ENCODE measurements at regions not wholly inside any gene's neighbourhood (a gene's known extent, or its start where the extent isn't known, plus 50 kb on each side); places are given as distances from the start of the nearest gene placed in this dataset.

- DNase-seq = peak in 1 of 2 donors; percentile 7
Measured at GRCh38 chr5:24272741-24273140, 372.0 kb downstream of the CDH10 start.

GRCh38 chr5:24280215-24280614 lies 364.6 kb downstream of the CDH10 start:
- no peak for DNase-seq

GRCh38 chr5:24281818-24282217 lies 363.0 kb downstream of the CDH10 start:
- DNase-seq = no peak

- DNase-seq = no peak
Measured at GRCh38 chr5:24289582-24290335, 355.0 kb downstream of the CDH10 start.

- DNase-seq = no peak
Measured at GRCh38 chr5:24290536-24290935, 354.2 kb downstream of the CDH10 start.

GRCh38 chr5:24291916-24292315 lies 352.9 kb downstream of the CDH10 start:
- DNase-seq = no peak

- DNase-seq = no peak
Measured at GRCh38 chr5:24294333-24294732, 350.4 kb downstream of the CDH10 start.

GRCh38 chr5:24314106-24314505 lies 330.7 kb downstream of the CDH10 start:
- no peak for DNase-seq

- DNase-seq = no peak
Measured at GRCh38 chr5:24320643-24321042, 324.1 kb downstream of the CDH10 start.

GRCh38 chr5:24325306-24325832 lies 319.4 kb downstream of the CDH10 start:
- DNase-seq = no peak

GRCh38 chr5:24331531-24331930 lies 313.2 kb downstream of the CDH10 start:
- DNase-seq = no peak

GRCh38 chr5:24347158-24347557 lies 297.6 kb downstream of the CDH10 start:
- DNase-seq = no peak

- DNase-seq = no peak
Measured at GRCh38 chr5:24351285-24351684, 293.5 kb downstream of the CDH10 start.

GRCh38 chr5:24353016-24353415 lies 291.8 kb downstream of the CDH10 start:
- DNase-seq = no peak

GRCh38 chr5:24353611-24354010 lies 291.2 kb downstream of the CDH10 start:
- no peak for DNase-seq

GRCh38 chr5:24363789-24364481 lies 280.8 kb downstream of the CDH10 start:
- no peak for DNase-seq

GRCh38 chr5:24364711-24365110 lies 280.1 kb downstream of the CDH10 start:
- no peak for DNase-seq

- no peak for DNase-seq
Measured at GRCh38 chr5:24365406-24365805, 279.4 kb downstream of the CDH10 start.

GRCh38 chr5:24367216-24367615 lies 277.6 kb downstream of the CDH10 start:
- DNase-seq = no peak

- no peak for DNase-seq
Measured at GRCh38 chr5:24368115-24368514, 276.7 kb downstream of the CDH10 start.

- DNase-seq = no peak
Measured at GRCh38 chr5:24376210-24376609, 268.6 kb downstream of the CDH10 start.

- DNase-seq = no peak
Measured at GRCh38 chr5:24376616-24377015, 268.2 kb downstream of the CDH10 start.

- DNase-seq = no peak
Measured at GRCh38 chr5:24381861-24382489, 262.8 kb downstream of the CDH10 start.

GRCh38 chr5:24385070-24385469 lies 259.7 kb downstream of the CDH10 start:
- no peak for DNase-seq
